Neural progenitor cell (in vitro differentiated cells): ENCODE measurements at regions not wholly inside any gene's neighbourhood (a gene's known extent, or its start where the extent isn't known, plus 50 kb on each side); places are given as distances from the start of the nearest gene placed in this dataset.

Source experiments
- DNase-seq: peaks from one replicate; pipeline ENCODE4 v3.0.0-alpha.2; 2016; ENCODE audit warnings: low spot score
- H2AFZ ChIP-seq: fragments of 200-600 bp; sonication (generic); replicated peaks from 2 replicates; pipeline ENCODE4 v1.6.1; 2016; ENCODE audit warnings: antibody characterized with exemption
- H3F3A ChIP-seq: fragments of 200-600 bp; sonication (generic); 2 replicates; pipeline ENCODE4 v1.6.1; 2016; ENCODE audit warnings: antibody characterized with exemption, low read depth
- H3K27ac ChIP-seq: fragments of 200-600 bp; sonication (generic); 2 replicates; pipeline ENCODE4 v1.5.1; 2016; ENCODE audit warnings: mild to moderate bottlenecking
- H3K27me3 ChIP-seq: fragments of 200-600 bp; sonication (generic); 2 replicates; pipeline ENCODE4 v1.6.1; 2016; ENCODE audit warnings: mild to moderate bottlenecking, moderate library complexity
- H3K36me3 ChIP-seq: fragments of 200-600 bp; sonication (generic); 2 replicates; pipeline ENCODE4 v1.5.1; 2016
- H3K4me1 ChIP-seq: fragments of 200-600 bp; sonication (generic); 2 replicates; pipeline ENCODE4 v1.6.1; 2016; ENCODE audit warnings: mixed run types
- H3K4me2 ChIP-seq: fragments of 200-600 bp; sonication (generic); 2 replicates; pipeline ENCODE4 v1.6.1; 2016
- H3K4me3 ChIP-seq: fragments of 200-600 bp; sonication (generic); 2 replicates; pipeline ENCODE4 v1.5.1; 2016
- H3K79me2 ChIP-seq: fragments of 200-600 bp; sonication (generic); 2 replicates; pipeline ENCODE4 v1.6.1; 2016; ENCODE audit warnings: low read depth
- H3K9ac ChIP-seq: fragments of 200-600 bp; sonication (generic); 2 replicates; pipeline ENCODE4 v1.6.1; 2016
- H3K9me3 ChIP-seq: fragments of 200-600 bp; sonication (generic); 2 replicates; pipeline ENCODE4 v1.5.1; 2016; ENCODE audit warnings: low read depth
- H4K20me1 ChIP-seq: fragments of 200-600 bp; sonication (generic); 2 replicates; pipeline ENCODE4 v1.6.1; 2016; ENCODE audit warnings: low read depth
- H3K27ac Mint-ChIP-seq: 3 replicates; pipeline ENCODE4 v1.8.0; 2021; ENCODE audit warnings: mixed read lengths
- H3K27me3 Mint-ChIP-seq: 2 replicates; pipeline ENCODE4 v1.8.0; 2022; ENCODE audit warnings: low read depth, mild to moderate bottlenecking, inconsistent platforms, moderate library complexity, mixed read lengths; ENCODE audit not compliant: insufficient read depth
- H3K36me3 Mint-ChIP-seq: 3 replicates; pipeline ENCODE4 v1.8.0; 2021; ENCODE audit warnings: mixed read lengths
- H3K4me1 Mint-ChIP-seq: 3 replicates; pipeline ENCODE4 v1.8.0; 2021; ENCODE audit warnings: mixed read lengths
- H3K4me3 Mint-ChIP-seq: 3 replicates; pipeline ENCODE4 v1.8.0; 2021; ENCODE audit warnings: mild to moderate bottlenecking, moderate library complexity, mixed read lengths
- H3K9me3 Mint-ChIP-seq: 3 replicates; pipeline ENCODE4 v1.8.0; 2020; ENCODE audit warnings: mixed read lengths
- EZH2 ChIP-seq: fragments of 200-600 bp; sonication (generic); IDR thresholded peaks from 2 replicates; pipeline ENCODE4 v1.6.1; 2017; ENCODE audit warnings: antibody characterized with exemption, mild to moderate bottlenecking, moderate library complexity
- EZH2phosphoT487 ChIP-seq: fragments of 200-600 bp; sonication (generic); IDR thresholded peaks from 2 replicates; pipeline ENCODE4 v1.6.1; 2017; ENCODE audit warnings: antibody characterized with exemption
- TF ChIP-seq, protein P1 (sequence below): fragments of 200-600 bp; sonication (generic); IDR thresholded peaks from 2 replicates; pipeline ENCODE4 v1.5.1; 2017; ENCODE audit warnings: antibody characterized with exemption, mild to moderate bottlenecking

DNA sequence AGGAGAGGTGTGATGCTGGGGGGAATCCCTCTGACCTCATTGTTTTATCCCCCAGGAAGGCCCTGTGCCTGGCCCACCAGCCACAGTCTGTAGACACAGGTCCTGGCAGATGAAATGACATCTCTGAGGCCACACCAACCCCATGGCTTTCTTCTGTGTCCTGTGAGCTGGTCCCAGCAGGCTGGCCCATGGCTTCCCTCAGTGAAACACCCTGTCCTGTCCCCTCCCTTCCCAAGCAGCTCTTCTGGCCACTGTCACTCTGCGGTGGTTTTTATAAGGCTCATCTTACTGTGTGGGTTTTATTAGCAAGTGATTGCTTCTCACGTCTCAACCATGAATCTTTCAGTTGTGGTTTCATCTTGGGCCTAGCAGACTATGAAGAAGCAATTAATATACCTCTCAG lies 81.6 kb upstream of the CALM2 start:
- no peaks in the 10 kb centered on the region for H3K27me3 ChIP-seq
- H3K27ac ChIP-seq = no peak overlapping the region
- Mint-ChIP-seq H3K27me3 (peaks cover 6% of the 10 kb centered on the region), H3K4me1 (peaks cover 25% of the 10 kb centered on the region), H3K9me3 (no peaks in the 10 kb centered on the region), H3K4me3 (no peak overlapping the region), H3K27ac (peak overlapping the region; percentile 64), H3K36me3 (no peaks in the 10 kb centered on the region)
- TF ChIP-seq EZH2phosphoT487 = no peak
- no peak for DNase-seq
- no peaks in the 10 kb centered on the region for H3K79me2 ChIP-seq
- H3K4me3 ChIP-seq = no peak overlapping the region
- H3K4me1 ChIP-seq = peaks cover 11% of the 10 kb centered on the region
- H3K9ac ChIP-seq = no peak overlapping the region
- H3K9me3 ChIP-seq = no peaks in the 10 kb centered on the region
- H3F3A ChIP-seq = peaks cover 23% of the 10 kb centered on the region
- no peak overlapping the region for H3K4me2 ChIP-seq
- no peaks in the 10 kb centered on the region for H4K20me1 ChIP-seq
- no peaks in the 10 kb centered on the region for H3K36me3 ChIP-seq
- no peak overlapping the region for H2AFZ ChIP-seq

DNA sequence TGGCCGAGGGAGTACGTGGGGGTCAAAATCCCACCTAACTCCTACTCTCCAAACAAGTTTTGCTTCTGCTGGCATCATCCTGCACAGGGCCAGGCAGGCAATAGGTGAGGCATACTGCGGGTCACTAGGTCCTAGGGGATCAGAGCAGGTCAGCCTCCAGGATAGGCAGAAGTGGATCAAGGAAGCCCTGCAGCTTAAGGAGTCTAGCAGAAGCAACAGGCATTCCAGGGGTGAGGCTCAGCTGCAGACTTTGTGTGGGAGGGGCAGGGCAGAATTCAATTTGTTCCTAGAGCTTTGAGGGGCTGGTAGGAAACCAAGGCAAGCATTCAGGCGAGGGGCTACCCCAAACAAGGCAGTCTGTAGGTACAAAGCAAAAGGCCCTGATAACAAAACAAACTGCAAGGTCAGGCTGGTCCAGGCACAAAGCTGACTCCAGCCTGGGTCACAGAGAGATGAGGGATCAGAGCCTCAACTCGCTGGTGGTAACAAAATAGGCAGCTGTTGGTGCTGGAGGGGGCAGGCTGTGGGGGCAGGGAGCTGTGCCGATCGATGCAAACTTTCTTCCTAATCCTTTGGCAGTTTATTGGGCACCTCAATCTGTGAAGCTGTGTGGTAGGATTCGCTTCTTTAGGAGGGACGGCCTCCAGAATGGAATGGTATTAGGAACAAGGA lies 80.2 kb upstream of the CALM2 start:
- H3K4me1 ChIP-seq = peaks cover 11% of the 10 kb centered on the region
- H3K9me3 Mint-ChIP-seq = no peaks in the 10 kb centered on the region
- TF ChIP-seq, protein P1, sequence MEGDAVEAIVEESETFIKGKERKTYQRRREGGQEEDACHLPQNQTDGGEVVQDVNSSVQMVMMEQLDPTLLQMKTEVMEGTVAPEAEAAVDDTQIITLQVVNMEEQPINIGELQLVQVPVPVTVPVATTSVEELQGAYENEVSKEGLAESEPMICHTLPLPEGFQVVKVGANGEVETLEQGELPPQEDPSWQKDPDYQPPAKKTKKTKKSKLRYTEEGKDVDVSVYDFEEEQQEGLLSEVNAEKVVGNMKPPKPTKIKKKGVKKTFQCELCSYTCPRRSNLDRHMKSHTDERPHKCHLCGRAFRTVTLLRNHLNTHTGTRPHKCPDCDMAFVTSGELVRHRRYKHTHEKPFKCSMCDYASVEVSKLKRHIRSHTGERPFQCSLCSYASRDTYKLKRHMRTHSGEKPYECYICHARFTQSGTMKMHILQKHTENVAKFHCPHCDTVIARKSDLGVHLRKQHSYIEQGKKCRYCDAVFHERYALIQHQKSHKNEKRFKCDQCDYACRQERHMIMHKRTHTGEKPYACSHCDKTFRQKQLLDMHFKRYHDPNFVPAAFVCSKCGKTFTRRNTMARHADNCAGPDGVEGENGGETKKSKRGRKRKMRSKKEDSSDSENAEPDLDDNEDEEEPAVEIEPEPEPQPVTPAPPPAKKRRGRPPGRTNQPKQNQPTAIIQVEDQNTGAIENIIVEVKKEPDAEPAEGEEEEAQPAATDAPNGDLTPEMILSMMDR = no peak
- TF ChIP-seq EZH2phosphoT487 (no peak), EZH2 (no peak)
- no peak overlapping the region for H3K4me3 ChIP-seq
- no peak overlapping the region for H2AFZ ChIP-seq
- H3K79me2 ChIP-seq = no peaks in the 10 kb centered on the region
- peaks cover 23% of the 10 kb centered on the region for H3F3A ChIP-seq
- no peaks in the 10 kb centered on the region for H3K36me3 Mint-ChIP-seq
- no peak overlapping the region for H3K27ac ChIP-seq
- H3K4me1 Mint-ChIP-seq = peaks cover 18% of the 10 kb centered on the region
- peak overlapping the region; percentile 85 for H3K27ac Mint-ChIP-seq
- H4K20me1 ChIP-seq = no peaks in the 10 kb centered on the region
- H3K4me3 Mint-ChIP-seq = peak overlapping the region; percentile 27
- H3K9ac ChIP-seq = no peak overlapping the region
- H3K4me2 ChIP-seq = peak overlapping the region; percentile 70
- DNase-seq = peak; percentile 54
- H3K9me3 ChIP-seq = no peaks in the 10 kb centered on the region
- peaks cover 6% of the 10 kb centered on the region for H3K27me3 Mint-ChIP-seq
- no peaks in the 10 kb centered on the region for H3K36me3 ChIP-seq
- no peaks in the 10 kb centered on the region for H3K27me3 ChIP-seq

DNA sequence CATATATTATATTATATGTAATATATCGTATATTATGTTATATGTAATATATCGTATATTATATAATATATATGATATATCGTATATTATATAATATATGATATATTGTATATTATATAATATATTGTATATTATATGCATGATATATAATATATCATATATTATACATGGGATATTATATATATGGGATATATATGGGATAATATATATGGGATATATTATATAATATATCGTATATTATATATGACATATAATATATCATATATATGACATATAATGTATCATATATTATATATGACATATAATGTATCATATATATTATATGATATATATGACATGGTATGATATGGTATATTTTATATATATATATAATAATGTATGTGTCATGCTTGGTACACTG lies 79.5 kb upstream of the CALM2 start:
- Histone ChIP-seq H3K4me1 (peaks cover 11% of the 10 kb centered on the region), H3K27me3 (no peaks in the 10 kb centered on the region), H3K9ac (no peak overlapping the region), H3K79me2 (no peaks in the 10 kb centered on the region), H2AFZ (no peak overlapping the region), H3K9me3 (no peaks in the 10 kb centered on the region), H3K4me2 (no peak overlapping the region), H3K36me3 (no peaks in the 10 kb centered on the region), H3K27ac (no peak overlapping the region), H3F3A (peaks cover 23% of the 10 kb centered on the region), H4K20me1 (no peaks in the 10 kb centered on the region), H3K4me3 (no peak overlapping the region)
- peaks cover 6% of the 10 kb centered on the region for H3K27me3 Mint-ChIP-seq
- H3K4me3 Mint-ChIP-seq = no peak overlapping the region
- no peaks in the 10 kb centered on the region for H3K9me3 Mint-ChIP-seq
- H3K36me3 Mint-ChIP-seq = no peaks in the 10 kb centered on the region
- no peak overlapping the region for H3K27ac Mint-ChIP-seq
- DNase-seq = no peak
- peaks cover 18% of the 10 kb centered on the region for H3K4me1 Mint-ChIP-seq
- TF ChIP-seq EZH2 (no peak), EZH2phosphoT487 (no peak)
- TF ChIP-seq, protein P1 = no peak

DNA sequence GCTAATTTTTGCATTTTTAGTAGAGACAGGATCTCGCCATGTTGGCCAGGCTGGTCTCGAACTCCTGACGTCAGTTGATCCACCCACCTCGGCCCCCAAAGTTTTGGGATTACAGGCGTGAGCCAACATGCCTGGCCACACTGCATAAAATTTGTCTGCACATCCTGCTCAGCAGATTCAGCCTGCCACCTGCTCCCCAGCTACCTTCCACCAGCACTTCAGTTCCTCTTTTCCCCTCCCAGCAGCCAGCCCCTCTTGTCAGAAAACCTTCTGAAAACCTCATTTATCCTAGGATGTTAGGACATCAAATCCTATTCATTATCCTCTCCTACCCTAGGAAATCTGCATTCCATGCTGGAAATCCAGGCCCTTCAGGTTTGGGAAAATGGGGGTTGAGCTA lies 78.2 kb upstream of the CALM2 start:
- Mint-ChIP-seq H3K27ac (peak overlapping the region; percentile 47), H3K4me1 (peaks cover 25% of the 10 kb centered on the region), H3K9me3 (no peaks in the 10 kb centered on the region), H3K27me3 (peaks cover 5% of the 10 kb centered on the region), H3K4me3 (no peak overlapping the region), H3K36me3 (no peaks in the 10 kb centered on the region)
- Histone ChIP-seq H4K20me1 (no peaks in the 10 kb centered on the region), H3F3A (peaks cover 23% of the 10 kb centered on the region), H3K27ac (no peak overlapping the region), H3K4me2 (no peak overlapping the region), H3K9me3 (no peaks in the 10 kb centered on the region), H2AFZ (no peak overlapping the region), H3K27me3 (no peaks in the 10 kb centered on the region), H3K36me3 (no peaks in the 10 kb centered on the region), H3K9ac (no peak overlapping the region), H3K4me3 (no peak overlapping the region), H3K4me1 (peaks cover 13% of the 10 kb centered on the region), H3K79me2 (no peaks in the 10 kb centered on the region)
- TF ChIP-seq EZH2 = no peak
- TF ChIP-seq, protein P1 = no peak
- TF ChIP-seq EZH2phosphoT487 = no peak
- no peak for DNase-seq
